LNCAP (cell line): ENCODE measurements at regions not wholly inside any gene's neighbourhood (a gene's known extent, or its start where the extent isn't known, plus 50 kb on each side); places are given as distances from the start of the nearest gene placed in this dataset.

Experiments
- TF ChIP-seq, protein P1 (sequence below): fragments of 450-650 bp; IDR thresholded peaks from 2 replicates; pipeline ENCODE4 v1.5.1; 2017; ENCODE audit warnings: mild to moderate bottlenecking

DNA sequence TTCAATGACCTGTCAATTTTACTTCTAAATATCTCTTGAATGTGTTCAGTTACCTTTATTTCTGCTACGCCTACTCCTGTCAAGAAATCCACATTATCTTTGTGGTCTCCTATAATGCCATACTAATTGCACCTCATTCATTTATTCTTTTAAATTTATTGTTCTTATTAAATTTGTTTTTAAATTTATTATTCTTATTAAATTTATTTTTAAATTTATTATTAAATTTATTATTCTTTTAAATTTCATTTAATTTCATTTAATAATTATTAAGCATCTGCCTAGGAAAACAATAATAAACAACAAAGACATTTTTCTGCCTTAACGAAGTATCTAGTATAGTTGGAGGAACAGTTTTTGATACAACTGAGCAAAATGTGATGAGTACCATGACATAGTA lies 211.7 kb downstream of the ZPLD1 start:
- TF ChIP-seq, protein P1, sequence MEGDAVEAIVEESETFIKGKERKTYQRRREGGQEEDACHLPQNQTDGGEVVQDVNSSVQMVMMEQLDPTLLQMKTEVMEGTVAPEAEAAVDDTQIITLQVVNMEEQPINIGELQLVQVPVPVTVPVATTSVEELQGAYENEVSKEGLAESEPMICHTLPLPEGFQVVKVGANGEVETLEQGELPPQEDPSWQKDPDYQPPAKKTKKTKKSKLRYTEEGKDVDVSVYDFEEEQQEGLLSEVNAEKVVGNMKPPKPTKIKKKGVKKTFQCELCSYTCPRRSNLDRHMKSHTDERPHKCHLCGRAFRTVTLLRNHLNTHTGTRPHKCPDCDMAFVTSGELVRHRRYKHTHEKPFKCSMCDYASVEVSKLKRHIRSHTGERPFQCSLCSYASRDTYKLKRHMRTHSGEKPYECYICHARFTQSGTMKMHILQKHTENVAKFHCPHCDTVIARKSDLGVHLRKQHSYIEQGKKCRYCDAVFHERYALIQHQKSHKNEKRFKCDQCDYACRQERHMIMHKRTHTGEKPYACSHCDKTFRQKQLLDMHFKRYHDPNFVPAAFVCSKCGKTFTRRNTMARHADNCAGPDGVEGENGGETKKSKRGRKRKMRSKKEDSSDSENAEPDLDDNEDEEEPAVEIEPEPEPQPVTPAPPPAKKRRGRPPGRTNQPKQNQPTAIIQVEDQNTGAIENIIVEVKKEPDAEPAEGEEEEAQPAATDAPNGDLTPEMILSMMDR: no peak

DNA sequence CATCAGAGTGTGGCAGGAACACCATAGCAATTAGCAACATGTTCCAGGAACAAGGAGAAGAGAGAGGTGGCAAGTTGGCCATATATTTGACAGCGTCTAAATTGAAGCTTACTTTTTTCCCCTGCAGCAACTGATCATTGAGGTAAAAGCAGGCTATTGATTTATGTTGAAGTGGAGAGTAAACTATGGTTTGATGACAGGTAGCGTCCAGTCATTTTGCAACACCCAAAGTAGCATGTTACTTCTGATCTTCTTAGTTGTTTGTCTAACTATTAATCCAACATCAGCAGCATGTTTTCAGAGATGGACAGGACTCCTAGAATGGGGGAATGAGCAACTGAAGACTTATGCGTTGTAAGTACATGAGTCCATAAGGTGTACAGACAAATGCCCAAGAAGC lies 225.8 kb downstream of the ZPLD1 start:
- TF ChIP-seq, protein P1: no peak

DNA sequence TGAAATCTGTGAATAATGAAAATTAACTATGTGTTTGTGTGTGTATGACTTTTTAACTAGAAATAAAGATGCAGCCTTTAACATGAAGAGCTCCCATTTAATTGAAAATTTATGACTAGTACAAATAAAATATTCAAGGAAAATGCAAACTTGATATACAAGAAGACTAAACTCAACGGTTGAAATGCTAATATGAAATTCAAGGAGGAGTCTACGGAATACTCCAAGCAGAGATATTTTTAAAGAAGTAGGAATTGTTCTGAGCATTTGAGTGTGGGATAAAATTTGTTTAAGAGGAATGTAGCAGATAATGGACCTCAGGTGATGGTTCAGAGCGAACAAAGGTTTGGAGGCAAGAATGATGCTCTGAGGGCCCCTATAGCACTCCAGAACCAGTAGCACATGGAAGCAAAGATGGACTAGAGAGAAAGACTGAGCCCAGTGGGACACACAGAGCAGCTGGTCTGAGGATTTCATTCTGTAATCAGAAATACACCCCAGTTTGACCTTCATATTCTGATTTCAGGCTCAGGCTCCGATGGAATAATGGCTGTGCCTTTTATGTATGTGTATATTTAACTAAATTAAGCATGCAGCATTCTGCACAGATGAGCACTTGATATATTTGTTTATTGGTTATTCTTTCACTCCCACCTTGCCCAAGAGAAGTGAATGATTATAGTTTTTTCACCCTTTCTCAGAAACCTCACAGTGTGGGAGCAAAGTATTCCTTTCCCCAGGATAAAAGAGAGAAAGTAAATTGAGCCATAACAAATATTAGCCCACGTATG lies 227.1 kb downstream of the ZPLD1 start:
- TF ChIP-seq, protein P1: no peak

DNA sequence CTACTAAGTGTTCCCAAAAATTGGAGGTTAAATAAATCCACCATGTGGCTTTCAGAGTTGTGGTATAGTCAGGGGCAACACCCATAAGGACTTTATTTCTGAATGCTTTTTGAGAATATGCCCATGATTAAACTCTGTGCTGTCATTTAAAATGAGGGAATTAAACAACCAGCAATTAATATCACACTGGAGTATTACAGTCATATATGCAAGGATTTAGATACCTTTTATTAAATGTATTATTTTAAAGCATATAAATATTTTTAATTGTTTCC lies 227.6 kb downstream of the ZPLD1 start:
- TF ChIP-seq, protein P1: no peak

DNA sequence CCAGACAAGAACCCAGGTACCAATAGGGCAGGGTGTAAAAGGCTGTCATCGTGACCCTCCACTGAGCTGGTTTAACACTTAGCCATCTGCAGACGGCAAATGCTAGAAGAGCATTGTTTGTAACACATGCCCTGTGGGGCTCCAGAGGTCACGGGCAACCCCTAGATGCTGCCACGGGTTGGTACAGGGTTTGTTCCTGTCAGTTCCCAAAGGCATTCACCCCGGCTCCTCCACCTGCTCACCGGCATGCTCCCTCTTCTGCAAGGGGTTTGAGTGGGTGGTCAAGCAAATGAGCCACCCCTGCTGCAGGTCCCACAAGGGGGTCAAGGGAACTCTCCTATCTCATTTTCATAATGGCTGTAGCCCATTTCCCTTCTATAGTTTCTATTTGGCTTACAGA lies 229.3 kb downstream of the ZPLD1 start:
- TF ChIP-seq, protein P1: no peak

DNA sequence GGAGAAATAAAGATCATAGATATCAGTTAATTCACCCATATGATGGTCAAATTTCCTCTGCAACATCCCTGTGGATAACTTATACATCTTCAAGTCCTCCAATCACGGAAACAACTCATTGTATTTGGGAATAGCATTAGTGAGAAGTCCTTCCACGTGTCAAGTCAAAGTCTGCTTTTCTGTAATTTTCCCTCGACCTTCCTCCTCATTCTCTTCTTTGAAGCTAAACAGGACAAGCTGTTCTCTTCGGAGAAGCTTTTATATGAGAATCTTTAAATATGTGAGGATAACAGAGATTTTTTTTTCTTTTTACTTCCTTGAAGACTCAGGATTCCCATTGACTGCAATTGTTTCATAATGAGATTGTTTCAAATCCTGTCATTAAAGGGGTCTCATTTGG lies 230.4 kb downstream of the ZPLD1 start:
- TF ChIP-seq, protein P1: no peak

DNA sequence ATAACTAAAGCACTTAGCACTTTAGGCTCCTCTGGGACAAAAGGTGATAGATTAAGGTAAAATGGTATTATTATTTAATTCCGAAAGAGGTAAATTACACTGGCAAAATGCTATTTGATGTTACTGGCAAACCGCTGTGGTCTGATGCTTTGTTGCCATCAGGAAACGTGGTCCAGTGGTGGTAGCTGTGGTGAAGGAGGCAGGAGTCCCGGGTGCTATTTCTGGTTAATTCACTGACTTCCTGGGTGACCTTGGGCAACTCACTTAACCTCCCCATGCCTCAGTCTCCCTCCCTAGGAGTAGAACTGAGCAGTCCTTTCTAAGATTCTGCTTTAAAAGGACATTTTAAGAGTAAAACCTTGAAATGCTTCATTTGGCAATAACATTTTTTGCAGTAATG lies 233.4 kb downstream of the ZPLD1 start:
- TF ChIP-seq, protein P1: no peak

DNA sequence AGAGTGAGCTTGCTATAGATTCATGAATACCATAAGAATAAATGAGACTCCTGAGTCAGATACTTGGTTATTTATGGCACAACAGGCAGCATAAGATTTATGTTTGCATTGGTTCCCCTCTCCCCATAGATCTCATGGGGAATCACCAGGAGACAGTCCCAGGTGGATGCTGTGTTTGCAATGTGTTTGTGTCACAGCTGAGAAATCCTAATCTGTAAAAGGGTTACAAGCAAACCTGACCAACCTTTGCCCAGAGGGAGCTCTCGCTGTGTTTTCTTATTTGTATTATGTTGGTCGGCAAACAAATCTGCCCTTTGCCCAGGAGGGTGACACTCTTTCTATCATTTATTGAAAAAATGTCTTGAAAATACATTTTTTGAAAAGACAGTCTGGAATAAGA lies 236.2 kb downstream of the ZPLD1 start:
- TF ChIP-seq, protein P1: no peak
